ENCODE measurements at regions not wholly inside any gene's neighbourhood (a gene's known extent, or its start where the extent isn't known, plus 50 kb on each side); places are given as distances from the start of the nearest gene placed in this dataset.
A peak's percentile ranks its signal among the peaks of the same experiment; 100 is the strongest.
"Not testable (repeated sequence)": the region's sequence is repeated elsewhere in the genome, so short reads cannot be mapped to it uniquely, and the experiment has no call there.

GRCh38 chr9:21533597-21533996 lies 51.5 kb upstream of the IFNE start:
- no peak for DNase-seq

- no peak for DNase-seq
Observed at GRCh38 chr9:21535396-21535795, 53.3 kb upstream of the IFNE start.

- DNase-seq = no peak
Observed at GRCh38 chr9:21542787-21543186, 60.7 kb upstream of the IFNE start.

GRCh38 chr9:21543187-21543586 lies 61.1 kb upstream of the IFNE start:
- DNase-seq = no peak

- not testable (repeated sequence) for DNase-seq
Observed at GRCh38 chr9:21543816-21544215, 61.7 kb upstream of the IFNE start.

- DNase-seq = no peak
Observed at GRCh38 chr9:21546949-21547348, 64.8 kb upstream of the IFNE start.

GRCh38 chr9:21549251-21549765 lies 67.2 kb upstream of the IFNE start:
- no peak for DNase-seq

- no peak for DNase-seq
Observed at GRCh38 chr9:21549890-21550289, 67.8 kb upstream of the IFNE start.

- no peak for DNase-seq
Observed at GRCh38 chr9:21550392-21550791, 68.3 kb upstream of the IFNE start.

GRCh38 chr9:21551401-21551800 lies 69.3 kb upstream of the IFNE start:
- DNase-seq = no peak

- DNase-seq = no peak
Observed at GRCh38 chr9:21552244-21553170, 70.4 kb upstream of the IFNE start.

- DNase-seq = no peak
Observed at GRCh38 chr9:21553441-21553840, 71.3 kb upstream of the IFNE start.

- DNase-seq = no peak
Observed at GRCh38 chr9:21554813-21555212, 72.7 kb upstream of the IFNE start.

GRCh38 chr9:21555911-21556310 lies 73.8 kb upstream of the IFNE start:
- no peak for DNase-seq

- no peak for DNase-seq
Observed at GRCh38 chr9:21556581-21557427, 74.7 kb upstream of the IFNE start.

- no peak for DNase-seq
Observed at GRCh38 chr9:21557428-21557768, 75.3 kb upstream of the IFNE start.

GRCh38 chr9:21558079-21558478 lies 76.0 kb upstream of the IFNE start:
- no peak for DNase-seq

GRCh38 chr9:21558615-21559401 lies 76.7 kb upstream of the IFNE start:
- peak; percentile 34 to 46 for DNase-seq

GRCh38 chr9:21559402-21560280 lies 77.5 kb upstream of the IFNE start:
- DNase-seq = peak; percentile 54 to 66

- no peak for DNase-seq
Observed at GRCh38 chr9:21560281-21560745, 78.2 kb upstream of the IFNE start.

- DNase-seq = no peak
Observed at GRCh38 chr9:21561502-21561901, 79.4 kb upstream of the IFNE start.

- DNase-seq = no peak
Observed at GRCh38 chr9:21564175-21564574, 82.1 kb upstream of the IFNE start.

Data from activated T-cell treated with anti-CD3 and anti-CD28 coated beads, Interleukin-2, amount 50 U/mL, for 48 hours (primary cell).